ENCODE measurements at regions not wholly inside any gene's neighbourhood (a gene's known extent, or its start where the extent isn't known, plus 50 kb on each side); places are given as distances from the start of the nearest gene placed in this dataset.

DNA sequence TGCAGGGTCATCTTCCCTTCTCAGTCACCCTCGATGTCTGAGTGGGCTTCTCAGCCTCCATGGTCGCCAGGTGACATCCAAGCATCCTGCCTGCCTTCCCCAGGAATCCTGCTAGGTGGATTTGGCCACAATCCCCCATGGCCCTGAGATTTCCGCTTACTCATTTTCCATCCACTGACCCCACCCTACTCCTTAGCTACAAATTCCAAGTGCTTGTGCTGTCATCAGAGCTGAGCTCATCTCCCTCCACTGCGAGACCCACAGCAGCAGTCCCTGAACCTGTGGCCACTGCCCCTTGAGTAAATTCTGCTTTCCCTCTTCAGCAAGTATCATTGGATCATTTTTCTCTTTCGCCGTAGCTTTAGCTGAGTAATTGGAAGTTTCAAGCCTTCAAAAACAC lies 90.5 kb upstream of the ANKRD10 start:
- no peak for FAIRE-seq
- no peak for DNase-seq (ENCODE audit: insufficient read length, low spot score)
- TF ChIP-seq, protein P1, sequence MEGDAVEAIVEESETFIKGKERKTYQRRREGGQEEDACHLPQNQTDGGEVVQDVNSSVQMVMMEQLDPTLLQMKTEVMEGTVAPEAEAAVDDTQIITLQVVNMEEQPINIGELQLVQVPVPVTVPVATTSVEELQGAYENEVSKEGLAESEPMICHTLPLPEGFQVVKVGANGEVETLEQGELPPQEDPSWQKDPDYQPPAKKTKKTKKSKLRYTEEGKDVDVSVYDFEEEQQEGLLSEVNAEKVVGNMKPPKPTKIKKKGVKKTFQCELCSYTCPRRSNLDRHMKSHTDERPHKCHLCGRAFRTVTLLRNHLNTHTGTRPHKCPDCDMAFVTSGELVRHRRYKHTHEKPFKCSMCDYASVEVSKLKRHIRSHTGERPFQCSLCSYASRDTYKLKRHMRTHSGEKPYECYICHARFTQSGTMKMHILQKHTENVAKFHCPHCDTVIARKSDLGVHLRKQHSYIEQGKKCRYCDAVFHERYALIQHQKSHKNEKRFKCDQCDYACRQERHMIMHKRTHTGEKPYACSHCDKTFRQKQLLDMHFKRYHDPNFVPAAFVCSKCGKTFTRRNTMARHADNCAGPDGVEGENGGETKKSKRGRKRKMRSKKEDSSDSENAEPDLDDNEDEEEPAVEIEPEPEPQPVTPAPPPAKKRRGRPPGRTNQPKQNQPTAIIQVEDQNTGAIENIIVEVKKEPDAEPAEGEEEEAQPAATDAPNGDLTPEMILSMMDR (IDR thresholded peaks at IDR 0.05; ENCODE audit: insufficient read depth, missing control alignments): no peak

- TF ChIP-seq, protein P1 (IDR thresholded peaks at IDR 0.05; ENCODE audit: insufficient read depth, missing control alignments): no peak
- FAIRE-seq (no peak), DNase-seq (ENCODE audit: insufficient read length, low spot score) (no peak)
Measured at GRCh38 chr13:111004444-111004843, 89.6 kb upstream of the ANKRD10 start.

- TF ChIP-seq, protein P1 (IDR thresholded peaks at IDR 0.05; ENCODE audit: insufficient read depth, missing control alignments): no peak
- no peak for FAIRE-seq
- no peak for DNase-seq (ENCODE audit: insufficient read length, low spot score)
Measured at GRCh38 chr13:111001636-111002035, 86.8 kb upstream of the ANKRD10 start.

- DNase-seq (ENCODE audit: insufficient read length, low spot score) (no peak), FAIRE-seq (no peak)
- TF ChIP-seq, protein P1 (IDR thresholded peaks at IDR 0.05; ENCODE audit: insufficient read depth, missing control alignments): no peak
Measured at GRCh38 chr13:110993788-110994187, 78.9 kb upstream of the ANKRD10 start.

DNA sequence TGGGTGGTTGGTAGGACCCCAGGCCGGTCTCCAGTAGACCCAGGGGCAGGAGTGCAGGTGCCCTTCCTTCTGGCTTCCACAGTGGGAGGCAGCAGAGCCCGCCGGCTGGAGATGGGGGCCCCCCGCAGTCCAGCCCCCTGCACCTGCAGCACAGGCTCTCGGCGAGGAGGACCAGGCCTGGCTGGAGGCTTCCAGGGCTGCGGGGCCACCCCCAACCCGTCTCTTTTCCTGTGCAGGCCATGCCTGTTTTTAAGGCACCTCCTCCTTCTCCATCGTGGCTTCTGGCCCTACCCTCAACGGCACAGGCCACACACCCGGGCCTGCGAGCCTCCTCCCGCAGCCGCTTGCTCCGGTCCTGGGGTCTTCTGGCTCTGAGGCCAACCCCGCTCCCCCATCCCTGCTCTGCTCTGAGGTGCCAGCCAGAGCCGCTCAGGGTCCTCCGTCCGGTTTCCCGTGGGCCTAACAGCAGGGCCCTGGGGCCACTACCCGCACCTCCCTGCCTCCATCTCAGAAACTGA lies 77.2 kb upstream of the ANKRD10 start:
- FAIRE-seq (no peak), DNase-seq (ENCODE audit: insufficient read length, low spot score) (no peak)
- TF ChIP-seq, protein P1 (IDR thresholded peaks at IDR 0.05; ENCODE audit: insufficient read depth, missing control alignments): no peak

GRCh38 chr13:110989331-110989730 lies 74.5 kb upstream of the ANKRD10 start:
- FAIRE-seq (no peak), DNase-seq (ENCODE audit: insufficient read length, low spot score) (no peak)
- TF ChIP-seq, protein P1 (IDR thresholded peaks at IDR 0.05; ENCODE audit: insufficient read depth, missing control alignments): no peak

GRCh38 chr13:110985541-110985940 lies 70.7 kb upstream of the ANKRD10 start:
- DNase-seq (ENCODE audit: insufficient read length, low spot score) (no peak), FAIRE-seq (no peak)
- TF ChIP-seq, protein P1 (IDR thresholded peaks at IDR 0.05; ENCODE audit: insufficient read depth, missing control alignments): no peak
